ENCODE measurements at regions not wholly inside any gene's neighbourhood (a gene's known extent, or its start where the extent isn't known, plus 50 kb on each side); places are given as distances from the start of the nearest gene placed in this dataset.

GRCh38 chr10:126734967-126735366 lies 64.5 kb upstream of the C10orf90 start:
- H3K36me3 ChIP-seq (ENCODE audit: control insufficient read depth in 2 of 4, insufficient read depth in 4 of 4, low read length in 3 of 4) = no peaks in the 10 kb centered on the region

More at GRCh38 chr10:126734967-126735366, 64.5 kb upstream of the C10orf90 start:
- H3K79me1 ChIP-seq (ENCODE audit: low read depth, low read length) = no peaks in the 10 kb centered on the region
- no peak overlapping the region for H2AK5ac ChIP-seq (ENCODE audit: low read depth, low read length)
- H3K4ac ChIP-seq (replicated peaks; ENCODE audit: insufficient read length, low read depth, low read length) = no peak overlapping the region
- CTCF ChIA-PET (ENCODE audit: partially characterized antibody) = interaction anchor here (1.0 to 2.2 kb wide), 4 partner anchors 9 to 136 kb away, joined by 3 to 6 read pairs (median 5); no protein-coding TSS in a partner anchor
- H3K14ac ChIP-seq (ENCODE audit: insufficient read length) = no peak overlapping the region
- no peak overlapping the region for H3K4me2 ChIP-seq (ENCODE audit: insufficient read depth in 1 of 2, low read depth in 2 of 2, low read length in 2 of 2)
- H4K5ac ChIP-seq (ENCODE audit: insufficient read length, low read depth, low read length) = no peak overlapping the region
- no peaks in the 10 kb centered on the region for H3K9me3 ChIP-seq (ENCODE audit: insufficient read depth in 2 of 2, low read depth in 1 of 2, low read length in 1 of 2)
- WGBS, 2 experiments (ENCODE audit: extremely low coverage in 1 of 2, insufficient coverage in 1 of 2, insufficient read length in 1 of 2, insufficient replicate concordance in 2 of 2, low coverage in 1 of 2, low lambda C conversion rate in 2 of 2, missing lambda C conversion rate in 1 of 2) = 79% methylated on average over 3 of the region's 3 CpGs; no CpG with 5 or more reads in 1 of the 2 experiments
- H3K27ac ChIP-seq (ENCODE audit: low read depth, low read length) = no peak overlapping the region
- H3K23ac ChIP-seq (ENCODE audit: insufficient read length) = no peak overlapping the region
- H2BK15ac ChIP-seq (ENCODE audit: low read length) = no peak overlapping the region
- peaks cover 0 to 4% (median 0%) of the 10 kb centered on the region in 4 experiments; a peak in 3 of 7 replicates for H3K4me1 ChIP-seq (replicated peaks in 1 of 4; ENCODE audit: control insufficient read depth in 3 of 4, insufficient read depth in 4 of 4, low read length in 3 of 4)
- H2BK12ac ChIP-seq (ENCODE audit: low read depth, low read length) = no peak overlapping the region
- no peak for TF ChIP-seq SIRT6 (IDR thresholded peaks at IDR 0.05; ENCODE audit: low read length)
- TF ChIP-seq, protein P1, sequence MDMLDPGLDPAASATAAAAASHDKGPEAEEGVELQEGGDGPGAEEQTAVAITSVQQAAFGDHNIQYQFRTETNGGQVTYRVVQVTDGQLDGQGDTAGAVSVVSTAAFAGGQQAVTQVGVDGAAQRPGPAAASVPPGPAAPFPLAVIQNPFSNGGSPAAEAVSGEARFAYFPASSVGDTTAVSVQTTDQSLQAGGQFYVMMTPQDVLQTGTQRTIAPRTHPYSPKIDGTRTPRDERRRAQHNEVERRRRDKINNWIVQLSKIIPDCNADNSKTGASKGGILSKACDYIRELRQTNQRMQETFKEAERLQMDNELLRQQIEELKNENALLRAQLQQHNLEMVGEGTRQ (IDR thresholded peaks at IDR 0.05; ENCODE audit: low read length) = no peak
- TF ChIP-seq HDAC2 (IDR thresholded peaks at IDR 0.05; ENCODE audit: borderline replicate concordance in 1 of 2, low read depth in 2 of 2, low read length in 2 of 2) = no peak
- no peak for TF ChIP-seq RAD21 (IDR thresholded peaks at IDR 0.05 in 1 of 2, conservative IDR thresholded peaks at IDR 0.05 in 1 of 2; ENCODE audit: low read depth in 2 of 2, low read length in 2 of 2)
- no peak for TF ChIP-seq EZH2 (IDR thresholded peaks at IDR 0.05; ENCODE audit: low read depth, low read length, severe bottlenecking)
- TF ChIP-seq ASH2L (IDR thresholded peaks at IDR 0.05; ENCODE audit: low read length) = no peak
- no peak overlapping the region for H3K9ac ChIP-seq (replicated peaks in 1 of 4; ENCODE audit: extremely low read depth in 1 of 4, low read depth in 3 of 4, low read length in 3 of 4)
- no peak overlapping the region for H4K8ac ChIP-seq (ENCODE audit: extremely low read depth, insufficient read depth, low read length)
- no peak overlapping the region for H2AFZ ChIP-seq (ENCODE audit: low read length)
- no peaks in the 10 kb centered on the region for H3K27me3 ChIP-seq (replicated peaks in 1 of 4; ENCODE audit: control insufficient read depth in 3 of 4, extremely low read depth in 1 of 4, insufficient read depth in 3 of 4, low read length in 3 of 4)
- H3K18ac ChIP-seq (ENCODE audit: extremely low read depth, low read length) = no peak overlapping the region
- no peaks in the 10 kb centered on the region for H4K20me1 ChIP-seq (replicated peaks in 1 of 2; ENCODE audit: control insufficient read depth in 1 of 2, insufficient read depth in 2 of 2, low read length in 2 of 2)
- no peak overlapping the region for H2BK20ac ChIP-seq (ENCODE audit: low read length)
- H2BK5ac ChIP-seq (ENCODE audit: low read depth, low read length) = no peak overlapping the region
- POLR2A ChIA-PET (ENCODE audit: partially characterized antibody) = no interaction called here
- no peaks in the 10 kb centered on the region for H3K79me2 ChIP-seq (ENCODE audit: control insufficient read depth in 1 of 2, insufficient read depth in 2 of 2, low read length in 2 of 2)
- H2BK120ac ChIP-seq (replicated peaks; ENCODE audit: low read depth, low read length) = no peak overlapping the region
- FAIRE-seq (no peak), DNase-seq (ENCODE audit: low read depth in 1 of 2, low spot score in 2 of 2) (no peak)
- H3K23me2 ChIP-seq (ENCODE audit: low read depth, low read length) = no peaks in the 10 kb centered on the region
- no peak overlapping the region for H4K91ac ChIP-seq (replicated peaks; ENCODE audit: insufficient read length, low read length)
- H3K4me3 ChIP-seq (ENCODE audit: extremely low read depth in 1 of 4, insufficient read depth in 2 of 4, low read depth in 3 of 4, low read length in 4 of 4) = no peak overlapping the region
- H3K56ac ChIP-seq (replicated peaks; ENCODE audit: insufficient read length, low read depth, low read length) = no peak overlapping the region

Data from H1 (cell line).